ENCODE measurements at regions not wholly inside any gene's neighbourhood (a gene's known extent, or its start where the extent isn't known, plus 50 kb on each side); places are given as distances from the start of the nearest gene placed in this dataset.

DNA sequence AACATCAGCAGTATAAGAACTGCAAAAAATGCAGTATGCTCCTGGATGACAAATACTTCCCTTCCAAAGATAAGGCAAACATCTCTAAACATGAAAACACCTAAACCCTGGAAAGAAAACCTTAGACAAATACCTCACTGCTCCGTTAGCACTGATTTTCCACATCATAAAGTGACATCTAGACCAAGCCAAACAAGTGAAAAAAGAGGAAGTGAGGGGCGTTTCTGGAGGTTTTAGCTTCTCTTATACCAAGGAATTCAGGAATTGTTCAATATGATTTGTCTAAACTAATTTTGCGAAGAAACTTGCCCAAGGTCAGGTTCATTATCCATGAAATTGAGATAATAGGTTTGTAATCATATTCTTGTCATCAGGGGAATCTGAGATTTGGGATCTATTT lies 279.7 kb downstream of the ADRA2A start:
- CTCF ChIA-PET, result no interaction called here

GRCh38 chr10:111357859-111358258 lies 281.0 kb downstream of the ADRA2A start:
- TF ChIP-seq ZNF248 (tag by site-specific recombination; IDR thresholded peaks at IDR 0.05) (no peak), KLF16 (tag by site-specific recombination; IDR thresholded peaks at IDR 0.05) (no peak), TRIM28 (IDR thresholded peaks at IDR 0.05; ENCODE audit: borderline replicate concordance, low read length) (no peak)
- ChIA-PET CTCF (interaction anchor here (0.7 kb wide), 1 partner anchor 167 kb away, joined by 5 read pairs; no protein-coding TSS in a partner anchor), POLR2A (no interaction called here)
- Histone ChIP-seq H3K9me3 (ENCODE audit: control insufficient read depth, insufficient read depth, low read depth, low read length) (no peaks in the 10 kb centered on the region), H3K36me3 (ENCODE audit: control insufficient read depth in 2 of 2, insufficient read depth in 1 of 2, low read length in 2 of 2) (no peaks in the 10 kb centered on the region), H3K4me3 (ENCODE audit: low read depth, low read length) (no peak overlapping the region), H3K27ac (ENCODE audit: extremely low read depth, low read depth, low read length) (no peak overlapping the region), H3K4me1 (ENCODE audit: control insufficient read depth, insufficient read depth, low read length) (no peaks in the 10 kb centered on the region; the same call in 1 of the 2 replicates)

More for the DNA sequence above, 279.7 kb downstream of the ADRA2A start:
- TF ChIP-seq ZNF280C (tag by site-specific recombination; IDR thresholded peaks at IDR 0.05) (no peak), PRDM1 (tag by site-specific recombination; IDR thresholded peaks at IDR 0.05) (no peak), ZNF114 (tag by site-specific recombination; IDR thresholded peaks at IDR 0.05) (no peak), ZNF585B (tag by site-specific recombination; IDR thresholded peaks at IDR 0.05) (no peak), ZNF121 (tag by site-specific recombination; IDR thresholded peaks at IDR 0.05) (no peak), ZNF791 (tag by site-specific recombination; IDR thresholded peaks at IDR 0.05) (no peak), MZF1 (tag by site-specific recombination; IDR thresholded peaks at IDR 0.05; ENCODE audit: borderline replicate concordance) (no peak), KLF7 (tag by site-specific recombination; IDR thresholded peaks at IDR 0.05; ENCODE audit: borderline replicate concordance) (no peak), GLIS1 (tag by site-specific recombination; IDR thresholded peaks at IDR 0.05) (no peak), ZNF624 (tag by site-specific recombination; IDR thresholded peaks at IDR 0.05) (no peak)
- TF ChIP-seq, protein P1, sequence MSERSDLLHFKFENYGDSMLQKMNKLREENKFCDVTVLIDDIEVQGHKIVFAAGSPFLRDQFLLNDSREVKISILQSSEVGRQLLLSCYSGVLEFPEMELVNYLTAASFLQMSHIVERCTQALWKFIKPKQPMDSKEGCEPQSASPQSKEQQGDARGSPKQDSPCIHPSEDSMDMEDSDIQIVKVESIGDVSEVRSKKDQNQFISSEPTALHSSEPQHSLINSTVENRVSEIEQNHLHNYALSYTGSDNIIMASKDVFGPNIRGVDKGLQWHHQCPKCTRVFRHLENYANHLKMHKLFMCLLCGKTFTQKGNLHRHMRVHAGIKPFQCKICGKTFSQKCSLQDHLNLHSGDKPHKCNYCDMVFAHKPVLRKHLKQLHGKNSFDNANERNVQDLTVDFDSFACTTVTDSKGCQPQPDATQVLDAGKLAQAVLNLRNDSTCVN (tag by site-specific recombination; optimal IDR thresholded peaks at IDR 0.05), result no peak
- no peaks in the 10 kb centered on the region; the same call in 1 of the 2 replicates for H3K4me1 ChIP-seq (ENCODE audit: control insufficient read depth, insufficient read depth, low read length)
- no peak overlapping the region for H3K4me3 ChIP-seq (ENCODE audit: low read depth, low read length)
- no peaks in the 10 kb centered on the region for H3K36me3 ChIP-seq (ENCODE audit: control insufficient read depth in 2 of 2, insufficient read depth in 1 of 2, low read length in 2 of 2)
- no peak overlapping the region for H3K27ac ChIP-seq (ENCODE audit: extremely low read depth, low read depth, low read length)
- no peaks in the 10 kb centered on the region for H3K9me3 ChIP-seq (ENCODE audit: control insufficient read depth, insufficient read depth, low read depth, low read length)
- POLR2A ChIA-PET, result no interaction called here

- no peaks in the 10 kb centered on the region for H3K36me3 ChIP-seq (ENCODE audit: control insufficient read depth in 2 of 2, insufficient read depth in 1 of 2, low read length in 2 of 2)
These were observed 283.6 kb downstream of the ADRA2A start for GRCh38 chr10:111360260-111360925.

More at GRCh38 chr10:111360260-111360925, 283.6 kb downstream of the ADRA2A start:
- Histone ChIP-seq H3K9me3 (ENCODE audit: control insufficient read depth, insufficient read depth, low read depth, low read length) (no peaks in the 10 kb centered on the region), H3K27ac (ENCODE audit: extremely low read depth, low read depth, low read length) (no peak overlapping the region), H3K4me1 (ENCODE audit: control insufficient read depth, insufficient read depth, low read length) (no peaks in the 10 kb centered on the region; the same call in 1 of the 2 replicates), H3K4me3 (ENCODE audit: low read depth, low read length) (no peak overlapping the region)
- ChIA-PET CTCF (interaction anchor here (0.6 to 0.7 kb wide), 2 partner anchors 65 to 208 kb away, joined by 3 read pairs; no protein-coding TSS in a partner anchor), POLR2A (no interaction called here)
- TF ChIP-seq KLF1 (tag by site-specific recombination; IDR thresholded peaks at IDR 0.05), result no peak
- TF ChIP-seq REST (tag by site-specific recombination; IDR thresholded peaks at IDR 0.05), result no peak
- peak; percentile 23 for TF ChIP-seq ZNF654 (tag by site-specific recombination; IDR thresholded peaks at IDR 0.05; ENCODE audit: low read depth)
- no peak for TF ChIP-seq ZNF610 (tag by site-specific recombination; IDR thresholded peaks at IDR 0.05; ENCODE audit: borderline replicate concordance)
- TF ChIP-seq ZNF112 (tag by site-specific recombination; IDR thresholded peaks at IDR 0.05), result no peak
- TF ChIP-seq CTCF (tag by site-specific recombination; IDR thresholded peaks at IDR 0.05), result peak; percentile 56

All from HEK293 (cell line).